Hematopoietic multipotent progenitor cell treated with erythropoietin and hydrocortisone succinate and interleukin-3 and kit ligand, for 6 days (in vitro differentiated cells): ENCODE measurements at regions not wholly inside any gene's neighbourhood (a gene's known extent, or its start where the extent isn't known, plus 50 kb on each side); places are given as distances from the start of the nearest gene placed in this dataset.

Experiments
- DNase-seq: peaks from one replicate; pipeline ENCODE4 v3.0.0-alpha.2; 2015

DNA sequence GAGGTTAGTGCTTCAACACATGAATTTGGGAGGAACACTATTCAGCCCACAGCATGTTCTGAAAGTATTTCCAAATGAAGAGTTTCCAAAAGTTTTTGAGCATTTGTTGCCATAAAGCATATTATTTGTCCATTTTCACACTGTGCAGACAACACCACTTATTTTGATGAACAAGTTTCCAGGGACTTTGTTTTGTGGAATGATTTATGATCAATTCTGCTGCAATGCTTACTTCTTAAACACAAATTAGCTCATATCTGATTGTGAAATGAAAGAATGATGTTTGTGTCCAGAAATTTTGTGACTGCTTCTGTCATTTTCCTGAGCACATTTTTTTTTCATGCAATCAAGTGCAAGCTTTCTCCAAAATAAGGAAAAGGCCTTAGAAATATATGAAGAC is 205.3 kb downstream of the RAP2A start:
- no peak for DNase-seq

DNA sequence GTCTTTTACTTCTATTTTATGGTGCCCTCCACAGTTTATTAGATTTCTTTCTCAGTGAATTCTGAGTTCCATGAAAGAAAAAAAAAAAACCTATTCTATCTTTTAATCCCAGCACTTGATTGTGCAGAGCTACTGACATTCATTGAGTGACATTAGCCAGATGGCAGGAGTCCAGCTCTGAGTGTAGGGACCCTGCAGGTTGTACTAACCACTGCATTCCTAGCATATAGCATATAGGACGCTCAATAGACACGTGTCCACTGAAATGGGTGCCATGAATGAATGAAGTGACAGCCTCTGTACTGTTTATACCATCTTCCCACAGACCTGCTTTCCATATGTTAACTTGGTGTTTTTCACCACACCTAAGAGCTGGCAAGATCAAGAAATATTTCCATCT is 206.3 kb downstream of the RAP2A start:
- no peak for DNase-seq

DNA sequence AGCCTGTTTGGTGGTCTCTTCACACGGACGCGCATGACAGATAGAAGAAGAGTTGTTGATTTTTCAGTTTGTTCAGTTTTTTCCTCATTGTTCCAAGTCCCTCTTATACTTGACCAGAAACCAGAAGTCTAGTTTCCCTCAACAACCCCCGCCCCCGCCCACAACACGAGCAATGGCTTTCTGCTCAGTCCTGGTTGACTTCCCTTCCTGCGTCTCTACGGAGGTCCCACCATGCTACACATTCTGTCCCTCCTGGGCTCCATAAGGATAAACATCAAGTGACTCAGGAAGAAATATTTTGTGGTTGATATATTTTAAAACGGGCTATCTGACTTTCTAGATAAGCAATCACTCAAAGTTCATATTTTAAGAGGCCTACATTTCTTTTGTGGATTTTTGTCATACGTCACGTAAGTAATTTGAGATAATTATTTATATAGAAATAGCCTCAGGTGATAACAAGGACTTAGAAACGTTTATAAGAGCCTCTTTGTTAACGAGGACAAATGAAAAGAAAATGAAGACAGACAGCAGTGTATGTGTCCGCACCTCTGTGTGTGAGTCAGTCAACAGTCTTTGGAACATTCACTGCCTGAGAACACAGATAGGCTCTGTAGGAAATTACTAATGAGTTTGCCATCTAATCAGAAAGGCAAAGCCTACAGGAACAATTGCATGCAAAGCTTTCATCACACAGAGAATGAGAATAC is 214.4 kb downstream of the RAP2A start:
- no peak for DNase-seq

DNA sequence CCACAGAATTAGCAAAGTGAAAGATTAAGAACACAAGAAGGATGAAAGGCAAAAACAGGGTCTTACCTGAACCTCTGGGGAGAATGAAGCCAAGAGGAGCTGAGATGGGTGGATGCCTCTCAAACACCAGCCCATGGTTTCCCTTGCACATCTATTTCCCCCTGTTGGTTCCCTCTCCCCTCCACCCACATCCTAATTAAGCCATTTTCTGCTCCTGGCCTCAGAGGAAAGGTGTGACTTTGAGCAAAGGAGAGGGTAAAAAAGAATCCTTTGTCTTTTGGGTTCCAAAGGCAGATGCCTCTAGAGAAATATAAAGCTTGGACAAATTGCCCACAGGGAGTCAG is 214.9 kb downstream of the RAP2A start:
- DNase-seq, result no peak

DNA sequence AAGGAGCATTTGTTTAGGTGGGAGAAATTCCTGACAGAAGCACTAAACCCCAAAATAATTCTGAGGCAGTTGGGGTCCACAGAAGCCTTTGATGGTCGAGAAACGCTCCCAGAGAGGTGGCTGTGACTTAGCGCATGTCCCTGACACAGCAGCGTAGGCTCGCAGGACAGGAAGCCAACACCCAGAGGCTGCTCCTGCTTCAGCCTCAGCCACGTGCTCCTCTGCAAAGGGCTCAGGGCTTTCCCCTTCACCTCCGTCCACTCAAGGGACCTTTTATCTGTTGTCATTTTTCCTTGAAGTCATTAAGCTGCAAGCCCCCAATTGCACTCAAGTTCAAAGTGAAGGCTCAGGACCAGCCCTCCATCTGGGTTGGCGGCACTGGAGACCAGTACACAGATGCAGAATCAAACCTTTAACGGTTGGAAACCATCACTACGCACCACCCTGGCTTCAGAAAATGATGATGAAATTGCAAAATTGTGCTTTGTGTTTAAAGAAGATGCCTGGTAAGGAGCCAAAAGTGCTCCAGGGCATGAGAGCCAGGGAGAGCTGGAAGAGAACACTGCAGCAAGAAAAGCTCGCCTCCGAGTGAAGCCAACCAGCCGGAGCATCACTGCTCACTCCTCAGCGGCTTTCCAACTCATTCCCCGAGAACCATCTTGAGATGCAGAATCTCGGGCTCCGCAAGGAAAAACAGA is 219.6 kb downstream of the RAP2A start:
- DNase-seq, result no peak

DNA sequence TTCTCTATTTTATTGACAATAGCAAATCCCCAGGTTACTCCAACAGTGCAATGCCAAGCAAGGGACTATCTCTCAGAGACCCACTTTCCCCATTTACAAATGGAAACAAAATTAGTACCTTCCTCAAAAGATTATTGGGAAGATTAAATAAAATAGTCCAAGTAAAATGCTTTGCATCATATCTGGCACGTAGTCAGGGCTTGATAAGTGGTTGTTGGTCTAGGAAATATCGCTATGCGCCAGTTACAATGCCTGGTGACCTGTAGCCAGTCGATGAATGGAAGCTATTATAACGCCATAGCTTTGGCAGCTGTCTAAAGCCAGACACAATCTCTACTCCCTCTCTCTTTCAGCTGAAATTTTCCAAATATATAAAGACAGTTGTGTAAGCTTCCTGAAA is 220.3 kb downstream of the RAP2A start:
- DNase-seq, result no peak

DNA sequence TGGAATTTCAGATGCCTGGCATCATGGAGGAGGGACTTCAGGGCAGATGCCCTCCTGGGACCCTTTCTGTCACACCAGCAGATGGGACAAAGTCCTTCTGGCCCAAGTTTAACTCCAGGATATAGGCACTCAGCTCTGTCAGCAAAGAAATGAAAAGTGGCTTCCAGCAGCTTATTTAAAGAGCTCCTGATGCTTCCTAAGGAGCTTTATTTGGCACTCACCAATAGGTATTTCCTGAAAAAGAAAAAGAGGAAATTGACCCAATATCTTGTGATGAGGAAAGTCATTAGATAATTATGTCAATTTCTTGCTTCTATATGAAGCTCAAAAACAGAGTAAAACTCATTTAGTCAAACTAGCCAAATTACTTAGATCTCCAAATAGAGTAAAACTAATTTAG is 224.6 kb downstream of the RAP2A start:
- no peak for DNase-seq

DNA sequence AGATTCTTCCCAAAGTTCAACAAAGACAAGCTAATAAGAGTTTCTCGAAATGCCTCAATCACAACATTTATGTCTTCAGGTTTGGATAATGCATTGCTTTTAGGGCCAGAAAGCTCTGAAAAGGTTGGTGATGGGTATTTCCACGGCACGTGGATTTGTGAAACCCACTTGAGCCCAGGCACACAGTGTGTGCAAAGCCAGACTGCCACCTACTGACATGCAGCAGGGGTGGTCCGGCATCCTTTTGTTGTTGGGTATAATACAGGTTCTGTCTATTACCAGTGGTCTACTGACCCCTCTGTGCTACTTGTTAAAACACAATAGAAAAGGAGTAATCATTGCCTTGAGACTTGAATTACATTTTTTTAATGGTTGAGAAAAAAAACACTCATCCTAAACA is 225.6 kb downstream of the RAP2A start:
- DNase-seq, result no peak

DNA sequence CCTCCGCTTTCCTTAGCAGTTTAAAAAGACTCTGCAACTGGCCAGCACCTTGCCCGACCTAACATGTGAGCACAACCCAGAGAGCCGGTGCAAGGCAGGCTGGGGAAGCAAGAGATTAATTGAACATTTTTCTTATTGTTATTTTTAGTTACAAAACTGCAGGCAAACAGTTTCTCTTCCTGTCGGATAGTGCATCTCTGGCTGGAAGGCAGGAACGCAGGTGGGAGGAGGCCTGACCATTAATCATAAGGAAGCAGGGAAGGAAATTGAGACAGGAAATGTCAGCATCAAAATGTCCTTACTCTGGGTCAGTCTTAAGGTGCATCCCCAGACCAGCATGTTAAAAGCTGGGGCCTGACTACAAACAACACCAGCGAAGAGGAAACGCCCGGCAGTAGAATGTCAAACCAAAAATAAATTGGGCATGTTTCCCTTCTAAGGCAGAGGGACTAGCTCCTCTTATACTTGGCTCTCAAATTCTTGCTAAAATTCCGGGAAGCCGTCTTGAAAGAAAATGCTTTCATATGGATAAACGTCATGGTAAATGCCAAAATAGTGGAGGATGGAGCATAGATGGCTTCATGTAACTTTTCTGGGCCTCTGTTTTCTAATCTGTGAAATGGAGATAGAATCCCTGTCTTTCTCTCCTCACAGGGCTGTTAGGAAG is 226.8 kb downstream of the RAP2A start:
- no peak for DNase-seq

DNA sequence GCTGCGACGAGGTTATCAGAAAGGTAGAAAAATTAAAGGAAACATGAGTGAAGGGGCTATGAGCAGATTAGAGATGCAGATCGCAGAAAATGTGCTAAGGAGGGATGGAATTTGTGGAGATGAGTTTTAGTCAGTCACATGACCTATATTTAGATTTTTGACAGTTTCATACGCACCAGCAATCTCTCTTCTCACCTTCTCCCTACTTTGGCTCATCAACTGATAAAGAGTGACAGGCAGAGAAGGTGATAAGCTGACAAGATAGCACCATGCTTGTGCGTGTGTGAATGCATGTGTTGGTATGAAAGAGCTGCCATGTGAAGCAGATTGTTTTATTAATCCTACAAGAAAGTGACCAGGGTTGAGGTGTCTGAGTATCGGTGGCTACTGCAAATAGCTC is 252.6 kb downstream of the RAP2A start:
- DNase-seq, result no peak

DNA sequence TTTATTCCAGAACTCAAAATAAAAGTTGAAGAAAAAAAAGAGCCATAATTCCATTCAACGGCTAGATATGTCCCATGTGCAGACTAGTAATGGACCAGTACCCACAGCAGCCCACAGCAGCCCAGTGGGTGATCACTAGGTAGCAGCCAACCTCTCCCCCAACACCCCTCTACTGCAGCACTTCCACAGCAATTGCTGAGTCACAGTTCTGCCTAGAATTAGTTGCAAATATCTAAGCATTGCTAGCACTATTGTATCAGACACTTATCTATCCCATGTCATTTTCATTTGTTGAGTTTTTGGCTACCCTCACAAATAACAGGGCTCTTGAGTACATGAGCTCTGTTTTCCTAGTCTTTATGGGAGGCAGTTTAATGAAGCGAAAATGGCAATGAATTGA is 258.7 kb downstream of the RAP2A start:
- no peak for DNase-seq

DNA sequence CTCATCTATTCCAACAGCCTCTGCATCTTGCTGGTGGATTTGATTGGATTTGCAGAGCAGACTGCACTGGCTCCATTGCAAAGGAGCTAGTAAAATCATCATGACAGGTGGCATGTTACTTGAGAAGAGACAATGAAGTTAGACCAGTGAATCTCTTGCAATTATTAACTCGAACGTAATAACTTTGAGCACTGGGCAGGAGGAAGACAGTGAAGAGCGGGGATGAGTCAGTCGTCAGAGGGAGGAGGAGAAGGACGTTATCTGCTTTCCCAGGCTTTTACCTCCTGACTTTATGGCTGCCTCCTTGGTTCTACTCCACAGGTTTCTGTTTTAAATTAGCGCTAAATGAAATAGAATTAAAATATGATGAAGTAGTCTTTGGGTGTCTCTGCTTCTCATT is 257.8 kb upstream of the IPO5 start:
- no peak for DNase-seq

DNA sequence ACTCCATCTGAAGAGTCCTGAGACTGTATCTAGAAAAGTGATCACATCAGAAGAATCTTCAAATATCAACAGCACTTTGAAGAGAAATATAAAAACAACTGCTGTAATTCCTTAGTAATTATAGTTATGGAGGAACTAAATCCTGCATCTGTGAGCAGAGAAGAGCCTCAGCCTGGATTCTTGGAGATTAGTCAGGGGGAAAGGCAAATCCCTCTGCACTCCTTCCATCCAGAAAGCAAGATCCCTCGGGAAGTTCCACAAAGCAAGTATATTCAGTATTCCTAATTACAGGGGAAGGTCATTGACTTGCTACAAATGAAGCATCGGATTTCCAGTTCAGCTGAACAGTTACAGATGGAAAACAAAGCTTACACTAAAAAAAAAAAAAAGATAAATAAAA is 256.6 kb upstream of the IPO5 start:
- DNase-seq, result no peak

DNA sequence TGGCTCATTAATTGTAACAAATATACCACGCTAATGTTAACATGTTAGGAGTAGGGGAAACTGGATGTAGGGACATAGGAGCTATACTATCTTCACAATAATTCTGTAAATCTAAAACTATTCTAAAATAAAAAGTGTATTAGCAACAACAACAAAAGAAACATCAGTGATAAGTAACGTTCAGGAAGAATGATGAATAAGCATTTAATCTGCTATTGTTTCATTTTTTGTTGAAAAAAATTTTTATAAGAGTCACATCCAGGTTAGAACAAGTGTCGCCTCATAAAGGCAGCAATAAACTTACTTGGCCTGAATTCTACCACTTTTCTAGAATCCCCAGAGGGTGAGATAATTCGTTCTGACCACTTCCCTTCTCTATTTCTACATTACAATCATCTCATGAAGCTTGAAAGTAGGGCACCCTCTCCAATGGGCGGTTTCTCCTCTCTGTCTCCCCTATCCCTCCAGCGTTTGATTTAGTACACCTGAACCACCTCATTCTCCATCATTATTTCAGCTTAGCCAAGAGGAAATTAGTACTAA is 253.1 kb upstream of the IPO5 start:
- DNase-seq, result no peak

DNA sequence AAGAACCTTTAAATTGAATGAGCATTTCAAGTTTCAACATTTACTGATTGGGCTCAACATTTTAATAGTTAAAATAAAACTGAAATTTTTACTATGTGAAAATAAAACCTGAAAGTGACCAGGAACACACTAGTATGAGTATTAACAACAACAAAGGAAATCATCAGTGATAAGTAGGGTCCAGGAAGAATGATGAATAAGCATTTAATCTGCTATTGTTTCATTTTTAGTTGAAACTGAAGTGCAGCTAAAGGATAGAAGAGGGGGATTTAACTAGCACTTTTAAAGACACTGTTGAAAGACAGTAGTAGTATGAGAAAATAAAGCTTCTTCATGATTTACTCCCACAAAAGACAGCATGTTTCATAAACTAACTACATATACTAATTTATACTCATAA is 250.9 kb upstream of the IPO5 start:
- DNase-seq, result no peak

DNA sequence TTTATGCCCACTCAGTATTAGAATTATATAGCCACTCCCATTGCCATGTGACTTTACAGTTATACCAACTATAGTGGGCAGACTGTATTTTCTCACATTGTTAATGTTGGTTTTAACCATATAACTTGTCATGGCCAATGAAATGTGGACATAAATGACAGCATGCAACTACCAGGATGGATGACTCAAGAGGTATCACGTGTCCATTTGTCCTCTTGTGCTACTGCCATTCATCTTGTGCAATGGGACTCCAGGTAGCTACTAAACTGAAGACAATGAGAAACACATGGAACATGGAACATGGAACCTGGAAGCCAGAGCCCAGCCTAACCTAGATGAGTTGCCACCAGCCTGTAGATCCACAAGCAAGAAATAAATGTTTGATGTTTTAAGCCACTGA is 242.7 kb upstream of the IPO5 start:
- DNase-seq, result no peak

DNA sequence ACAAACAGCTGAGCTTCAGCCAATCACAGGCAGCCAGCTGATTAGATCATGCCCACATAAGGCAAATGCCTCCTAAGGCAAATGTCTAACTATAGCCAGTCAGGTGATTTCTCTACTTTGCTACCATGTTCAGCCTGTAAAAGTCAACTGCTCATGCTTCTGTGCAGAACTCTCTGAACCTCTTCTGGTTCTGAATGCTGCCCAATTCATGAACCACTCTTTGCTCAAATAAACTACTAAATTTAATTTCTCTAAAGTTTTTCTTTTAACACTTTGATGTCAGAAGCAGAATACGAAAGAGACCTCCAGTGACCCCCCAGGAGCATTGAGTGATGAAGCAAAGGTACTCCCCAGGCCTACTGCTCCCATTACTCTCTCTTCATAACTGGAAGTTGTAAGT is 240.7 kb upstream of the IPO5 start:
- DNase-seq, result no peak

DNA sequence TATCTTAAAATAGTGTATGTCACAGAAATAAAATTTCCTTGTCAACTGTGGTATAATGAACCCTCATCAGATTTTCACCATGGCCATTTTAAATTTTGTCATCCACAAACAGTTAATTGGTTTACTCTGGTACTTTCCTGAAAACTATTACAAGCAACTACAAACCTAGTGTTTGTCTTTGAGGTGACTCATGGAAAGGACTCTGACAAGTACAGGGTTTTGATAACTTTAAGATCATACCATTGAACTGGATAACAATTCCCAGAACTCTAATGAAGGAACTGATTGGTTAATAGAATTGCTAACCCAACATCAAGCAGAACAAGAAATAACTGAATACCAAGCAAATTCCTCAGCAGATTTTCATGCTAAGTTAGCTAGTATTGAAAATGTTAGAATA is 237.7 kb upstream of the IPO5 start:
- DNase-seq, result no peak

DNA sequence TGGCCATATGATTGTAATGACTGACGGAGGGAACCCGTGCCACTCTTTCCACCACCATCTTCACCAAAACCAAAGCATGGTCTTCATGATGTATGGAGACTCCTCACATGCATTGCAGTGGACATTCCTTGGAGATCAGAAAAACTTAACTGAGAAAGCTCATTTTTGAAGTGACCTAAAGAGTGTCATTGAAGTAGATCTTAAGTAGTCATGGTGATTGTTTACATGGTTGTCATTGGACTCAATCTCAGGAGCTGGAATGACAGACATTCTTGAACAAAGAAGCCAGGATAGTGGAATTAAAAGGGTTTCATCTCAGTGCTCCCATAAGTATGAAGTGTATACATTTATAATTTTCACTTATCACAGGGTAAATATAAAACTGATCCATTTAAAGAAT is 236.7 kb upstream of the IPO5 start:
- no peak for DNase-seq

DNA sequence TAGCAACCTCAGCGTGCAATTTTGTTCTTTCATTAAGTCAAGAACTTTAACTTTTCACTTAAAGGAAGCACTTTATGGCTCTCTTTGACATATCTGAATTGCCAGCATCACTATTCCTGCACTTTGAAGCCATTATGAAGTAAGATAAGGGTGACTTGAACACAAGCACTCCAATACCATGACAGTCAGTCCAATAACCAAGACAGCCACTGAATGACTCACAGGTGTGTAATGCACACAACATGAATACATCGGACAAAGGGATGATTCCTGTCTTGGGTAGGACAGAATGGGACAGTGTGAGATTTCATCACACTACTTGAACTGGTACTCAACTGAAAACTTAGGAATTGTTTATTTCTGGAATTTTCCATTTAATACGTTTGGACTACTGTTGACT is 233.7 kb upstream of the IPO5 start:
- no peak for DNase-seq

DNA sequence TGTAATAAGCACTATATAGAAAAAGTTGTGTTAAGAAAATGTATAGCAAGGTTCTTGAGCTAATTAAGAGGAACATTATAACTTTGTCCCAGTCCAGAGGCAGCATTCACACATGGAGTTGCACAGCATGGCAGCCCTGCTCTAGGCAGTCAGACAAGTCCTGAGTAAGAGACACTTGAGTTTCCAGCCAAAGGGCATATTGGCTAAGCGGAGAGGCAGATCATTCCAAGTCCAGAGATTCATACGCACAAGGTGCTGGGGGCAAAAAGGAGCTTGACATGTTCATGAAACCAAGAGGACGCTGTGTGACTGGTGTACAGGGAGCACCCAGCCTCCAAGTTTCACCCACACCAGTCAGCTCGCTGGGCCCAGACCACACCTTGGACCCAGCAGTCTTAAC is 232.6 kb upstream of the IPO5 start:
- DNase-seq, result no peak

DNA sequence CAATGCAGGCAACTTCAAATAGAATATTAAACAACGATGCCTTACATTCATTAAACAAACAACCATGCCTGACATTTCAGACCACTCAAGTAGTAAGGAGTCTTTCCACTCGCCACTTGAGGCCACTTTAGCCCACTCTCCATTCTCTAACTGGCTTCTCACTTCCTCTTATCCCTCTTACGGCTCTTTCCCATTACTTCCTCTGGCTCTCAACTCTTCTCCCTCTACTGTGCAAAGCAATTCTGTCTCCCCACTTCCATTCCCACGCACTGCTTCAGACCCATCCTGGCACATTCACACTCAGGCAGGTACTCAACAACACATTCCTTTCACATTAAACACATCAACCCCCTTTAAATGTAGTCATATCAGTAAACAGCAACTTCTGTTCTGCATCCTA is 229.8 kb upstream of the IPO5 start:
- DNase-seq, result no peak

DNA sequence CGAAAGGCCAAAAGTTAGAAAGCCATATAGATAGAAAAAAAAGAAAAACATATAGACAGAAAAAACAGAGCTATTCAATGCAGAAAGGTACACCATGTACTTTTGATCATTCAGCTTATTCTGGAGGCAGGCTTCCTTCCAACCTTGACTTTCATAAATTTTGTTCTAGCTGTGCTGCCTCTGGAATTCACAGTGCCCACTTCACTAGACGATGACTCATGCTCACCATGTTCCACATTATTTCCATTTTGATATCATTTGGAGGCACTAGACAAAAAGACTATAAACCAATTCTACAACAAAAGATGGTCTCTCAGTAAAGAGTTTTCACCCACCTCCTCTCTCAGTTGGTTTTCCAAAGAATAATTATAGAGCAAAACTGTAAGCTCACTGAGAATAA is 229.0 kb upstream of the IPO5 start:
- DNase-seq, result no peak

DNA sequence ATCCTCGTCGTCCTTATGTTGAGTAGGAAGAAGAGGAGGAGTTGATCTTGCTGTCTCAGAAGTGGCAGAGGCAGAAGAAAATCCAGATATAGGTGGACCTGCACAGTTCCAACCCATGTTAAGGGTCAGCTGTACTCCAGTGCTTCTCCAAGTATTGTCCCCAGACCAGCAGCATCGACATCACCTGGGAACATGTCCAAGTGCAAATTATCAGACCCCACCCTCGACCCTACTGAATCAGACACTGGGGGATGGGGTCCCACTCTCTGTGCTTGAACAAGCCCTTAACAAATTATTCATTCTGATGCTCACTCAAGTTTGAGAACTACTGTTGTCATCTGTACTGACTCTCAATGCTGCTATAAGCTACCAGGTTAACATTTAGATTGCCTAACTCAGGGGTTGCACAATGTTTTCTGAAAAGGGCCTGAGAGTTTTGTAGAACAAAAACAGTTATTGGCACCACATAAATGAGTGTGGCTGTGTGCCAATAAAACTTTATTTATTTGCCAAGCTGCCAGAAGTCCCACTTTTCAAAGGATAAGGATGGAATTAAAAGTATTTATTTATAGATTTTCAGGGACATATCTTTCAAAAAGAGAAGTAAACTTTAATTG is 226.7 kb upstream of the IPO5 start:
- DNase-seq, result no peak
